KMS-11 (cell line): ENCODE measurements at regions not wholly inside any gene's neighbourhood (a gene's known extent, or its start where the extent isn't known, plus 50 kb on each side); places are given as distances from the start of the nearest gene placed in this dataset.

Experiments used
- H2AFZ ChIP-seq: fragments of 200-600 bp; sonication (generic); 2 replicates; pipeline ENCODE4 v1.6.1; 2016; ENCODE audit warnings: antibody characterized with exemption, mixed run types, low read depth
- H3K27ac ChIP-seq: fragments of 200-600 bp; sonication (generic); 2 replicates; pipeline ENCODE4 v1.6.1; 2016; ENCODE audit warnings: mild to moderate bottlenecking, mixed run types
- H3K27me3 ChIP-seq: fragments of 200-600 bp; sonication (generic); 2 replicates; pipeline ENCODE4 v1.6.1; 2017; ENCODE audit warnings: mild to moderate bottlenecking, low read depth, mixed run types, moderate library complexity; ENCODE audit not compliant: insufficient read depth
- H3K36me3 ChIP-seq: fragments of 200-600 bp; sonication (generic); 2 replicates; pipeline ENCODE4 v1.6.1; 2017; ENCODE audit warnings: mild to moderate bottlenecking, mixed run types; ENCODE audit not compliant: insufficient read depth
- H3K4me1 ChIP-seq: fragments of 200-600 bp; sonication (generic); 2 replicates; pipeline ENCODE4 v1.6.1; 2016; ENCODE audit warnings: mild to moderate bottlenecking, low read depth, mixed run types; ENCODE audit not compliant: poor library complexity, severe bottlenecking
- H3K4me2 ChIP-seq: fragments of 200-600 bp; sonication (generic); 2 replicates; pipeline ENCODE4 v1.7.0; 2016; ENCODE audit warnings: mild to moderate bottlenecking, mixed run types
- H3K4me3 ChIP-seq: fragments of 200-600 bp; sonication (generic); IDR thresholded peaks from 2 replicates; pipeline ENCODE4 v1.6.1; 2017; ENCODE audit warnings: low read depth, low read length, mixed read lengths; ENCODE audit not compliant: insufficient read depth
- H3K79me2 ChIP-seq: fragments of 200-600 bp; sonication (generic); 2 replicates; pipeline ENCODE4 v1.6.1; 2016; ENCODE audit warnings: low read depth, mixed run types; ENCODE audit not compliant: insufficient read depth
- H3K9ac ChIP-seq: fragments of 200-600 bp; sonication (generic); 2 replicates; pipeline ENCODE4 v1.6.1; 2016; ENCODE audit warnings: mild to moderate bottlenecking, mixed run types
- H4K20me1 ChIP-seq: fragments of 200-600 bp; sonication (generic); 2 replicates; pipeline ENCODE4 v1.6.1; 2016; ENCODE audit warnings: mild to moderate bottlenecking, mixed run types; ENCODE audit not compliant: insufficient read depth
- TF ChIP-seq, protein P1 (sequence below): fragments of 200-600 bp; sonication (generic); conservative IDR thresholded peaks from 2 replicates; pipeline ENCODE4 v1.6.1; 2017; ENCODE audit warnings: low read depth, mild to moderate bottlenecking, antibody characterized with exemption, low read length, moderate library complexity, mixed read lengths

DNA sequence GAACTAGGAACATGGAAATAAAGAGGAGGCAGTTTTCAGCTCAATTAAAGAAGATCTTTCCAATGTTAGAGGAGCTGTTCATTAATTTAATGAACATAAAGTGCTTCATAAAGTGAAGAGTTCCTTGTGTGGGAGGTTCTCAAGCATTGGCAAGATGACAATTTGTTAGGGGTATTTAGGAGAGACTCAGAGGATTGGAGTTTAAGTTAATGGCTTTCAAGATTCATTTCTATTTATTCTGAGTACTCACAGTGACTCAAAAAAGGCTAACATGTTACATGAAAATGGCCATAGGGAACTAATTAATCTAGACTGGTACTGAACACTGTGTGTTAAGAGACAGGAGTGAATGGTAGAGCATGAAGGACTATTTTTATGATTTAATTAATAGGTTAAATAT, 55.4 kb upstream of the CDH12 start:
- TF ChIP-seq, protein P1, sequence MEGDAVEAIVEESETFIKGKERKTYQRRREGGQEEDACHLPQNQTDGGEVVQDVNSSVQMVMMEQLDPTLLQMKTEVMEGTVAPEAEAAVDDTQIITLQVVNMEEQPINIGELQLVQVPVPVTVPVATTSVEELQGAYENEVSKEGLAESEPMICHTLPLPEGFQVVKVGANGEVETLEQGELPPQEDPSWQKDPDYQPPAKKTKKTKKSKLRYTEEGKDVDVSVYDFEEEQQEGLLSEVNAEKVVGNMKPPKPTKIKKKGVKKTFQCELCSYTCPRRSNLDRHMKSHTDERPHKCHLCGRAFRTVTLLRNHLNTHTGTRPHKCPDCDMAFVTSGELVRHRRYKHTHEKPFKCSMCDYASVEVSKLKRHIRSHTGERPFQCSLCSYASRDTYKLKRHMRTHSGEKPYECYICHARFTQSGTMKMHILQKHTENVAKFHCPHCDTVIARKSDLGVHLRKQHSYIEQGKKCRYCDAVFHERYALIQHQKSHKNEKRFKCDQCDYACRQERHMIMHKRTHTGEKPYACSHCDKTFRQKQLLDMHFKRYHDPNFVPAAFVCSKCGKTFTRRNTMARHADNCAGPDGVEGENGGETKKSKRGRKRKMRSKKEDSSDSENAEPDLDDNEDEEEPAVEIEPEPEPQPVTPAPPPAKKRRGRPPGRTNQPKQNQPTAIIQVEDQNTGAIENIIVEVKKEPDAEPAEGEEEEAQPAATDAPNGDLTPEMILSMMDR = no peak
- Histone ChIP-seq H3K4me2 (no peak overlapping the region), H2AFZ (no peak overlapping the region), H3K36me3 (no peaks in the 10 kb centered on the region), H3K4me3 (no peak overlapping the region), H3K27me3 (no peaks in the 10 kb centered on the region), H3K4me1 (no peaks in the 10 kb centered on the region), H3K9ac (no peak overlapping the region), H3K27ac (no peak overlapping the region), H4K20me1 (no peaks in the 10 kb centered on the region), H3K79me2 (no peaks in the 10 kb centered on the region)

DNA sequence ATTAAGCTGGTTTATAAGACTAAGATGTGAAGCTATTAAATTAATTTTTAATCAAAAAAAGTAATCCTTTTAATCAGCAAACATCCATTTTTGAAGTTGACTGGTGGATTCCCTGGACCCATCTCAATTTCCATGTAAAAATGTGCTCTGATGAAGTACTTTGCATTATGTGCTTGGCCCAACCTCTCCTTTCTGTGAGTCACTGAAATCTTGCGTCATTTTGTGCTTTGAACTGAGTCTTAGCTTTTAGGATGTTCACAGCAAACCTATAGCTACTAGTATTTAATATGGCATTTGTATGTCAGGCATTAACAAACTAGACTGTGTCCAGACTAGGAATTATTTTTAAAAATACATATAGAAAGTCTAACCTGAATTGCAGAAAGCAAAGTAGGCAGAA, 55.0 kb upstream of the CDH12 start:
- Histone ChIP-seq H4K20me1 (no peaks in the 10 kb centered on the region), H2AFZ (no peak overlapping the region), H3K36me3 (no peaks in the 10 kb centered on the region), H3K4me1 (no peaks in the 10 kb centered on the region), H3K79me2 (no peaks in the 10 kb centered on the region), H3K27ac (no peak overlapping the region), H3K4me3 (no peak overlapping the region), H3K27me3 (no peaks in the 10 kb centered on the region), H3K9ac (no peak overlapping the region), H3K4me2 (no peak overlapping the region)
- TF ChIP-seq, protein P1 = no peak
